Epithelial cell of esophagus (primary cell): ENCODE measurements at regions not wholly inside any gene's neighbourhood (a gene's known extent, or its start where the extent isn't known, plus 50 kb on each side); places are given as distances from the start of the nearest gene placed in this dataset.

Experiments used
- DNase-seq: peaks from one replicate; pipeline ENCODE4 v3.0.0; 2010; ENCODE audit warnings: low read depth
- H3K4me3 ChIP-seq: 2 replicates; pipeline ENCODE4 v1.5.1; 2011; ENCODE audit warnings: mild to moderate bottlenecking, low read length, control low read depth
- CTCF ChIP-seq: IDR thresholded peaks from 2 replicates; pipeline ENCODE4 v1.5.1; 2011; ENCODE audit warnings: low read depth, mild to moderate bottlenecking, low read length, control low read depth, inconsistent platforms; ENCODE audit not compliant: insufficient read depth; ENCODE audit errors: missing control alignments

- no peak for DNase-seq
- TF ChIP-seq CTCF: no peak
Observed at GRCh38 chr2:147487286-147487977, 357.4 kb upstream of the ACVR2A start.

DNA sequence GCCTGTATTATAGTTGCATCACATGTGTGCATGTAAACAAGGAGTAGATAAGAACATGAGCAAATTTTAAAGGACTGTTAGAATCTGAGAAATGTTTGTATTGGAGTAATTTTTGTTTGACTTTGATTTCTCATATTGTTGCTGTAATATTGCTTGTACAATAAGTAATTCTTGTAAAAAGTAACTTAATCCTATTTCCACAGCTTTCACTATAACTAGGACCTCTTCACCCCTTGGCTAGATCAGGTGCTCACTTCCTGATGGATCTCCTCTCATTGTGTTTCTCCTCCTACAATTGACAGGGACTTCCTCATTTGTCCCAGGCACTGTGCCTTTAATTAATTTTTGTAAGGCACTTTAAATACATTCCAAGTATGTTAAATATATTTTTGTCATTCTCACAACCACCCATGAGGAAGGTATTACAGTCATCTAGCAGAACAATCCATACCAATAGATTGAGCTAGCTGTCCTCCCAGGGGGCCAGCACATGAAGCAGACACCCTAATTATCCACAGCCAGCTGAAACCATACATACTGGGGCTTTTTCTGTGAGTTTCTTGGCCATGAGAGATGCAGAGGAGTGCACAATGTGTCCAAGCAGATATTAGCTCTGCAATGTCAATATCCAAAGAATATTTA lies 359.5 kb upstream of the ACVR2A start:
- TF ChIP-seq CTCF: no peak
- DNase-seq: no peak
- no peak overlapping the region for H3K4me3 ChIP-seq

More at GRCh38 chr2:147487286-147487977, 357.4 kb upstream of the ACVR2A start:
- H3K4me3 ChIP-seq: no peak overlapping the region

DNA sequence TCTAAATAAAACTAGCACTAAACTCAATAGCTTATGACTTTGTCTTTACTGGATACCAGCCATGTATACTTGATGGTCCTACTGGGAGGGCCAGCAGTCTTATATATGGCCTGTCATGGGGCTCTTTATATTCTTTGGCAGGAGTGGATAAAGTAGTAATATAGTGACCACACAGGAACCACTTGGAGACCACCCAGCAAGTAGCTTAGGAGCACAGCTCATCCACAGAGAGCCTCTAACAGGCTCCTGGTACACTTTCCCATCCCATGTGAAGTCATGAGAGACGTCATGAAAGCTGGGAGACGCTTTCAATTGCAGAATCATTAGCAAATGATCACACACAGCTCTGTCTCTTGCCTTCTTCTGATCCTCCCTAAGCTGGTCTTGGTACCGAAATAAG lies 360.9 kb upstream of the ACVR2A start:
- H3K4me3 ChIP-seq: no peak overlapping the region
- no peak for DNase-seq
- no peak for TF ChIP-seq CTCF

- DNase-seq: peak; percentile 14
Observed at GRCh38 chr2:147482916-147483669, 361.7 kb upstream of the ACVR2A start.

DNA sequence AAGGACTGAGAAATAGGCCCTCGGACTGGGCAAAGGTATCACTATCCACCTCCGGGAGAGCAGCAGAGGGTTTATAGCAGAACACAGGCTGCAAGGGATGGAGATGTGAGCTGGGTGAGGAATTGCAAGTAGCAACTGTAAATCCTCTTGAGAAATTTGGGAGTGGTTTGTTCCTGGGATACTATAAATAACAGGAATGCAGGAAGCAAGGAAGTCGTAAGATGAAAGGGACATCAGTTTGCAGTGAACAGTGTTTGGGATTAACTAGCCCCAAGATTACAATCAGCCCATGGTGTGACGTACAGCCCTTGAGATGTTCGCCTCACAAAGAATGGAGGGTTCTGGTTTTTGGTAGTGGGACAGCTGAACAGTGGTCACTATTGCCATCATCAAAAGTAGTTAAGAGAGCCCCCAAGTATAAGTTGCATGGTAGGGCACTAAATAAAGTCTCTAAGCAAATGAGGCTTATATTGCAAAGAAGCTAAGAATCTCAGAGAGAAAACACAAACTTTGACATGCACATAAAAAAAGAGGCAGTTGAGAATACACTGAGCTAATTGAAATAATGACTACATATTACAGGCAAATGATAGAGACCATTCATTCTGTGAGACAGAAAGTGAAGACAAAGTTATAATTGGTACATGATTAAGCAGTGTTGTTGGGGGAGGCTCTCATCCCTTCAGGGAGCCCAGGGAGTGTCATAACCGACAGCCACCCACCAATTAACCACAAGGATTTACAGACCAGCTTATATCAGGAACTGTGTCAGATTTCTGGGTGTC lies 362.5 kb upstream of the ACVR2A start:
- H3K4me3 ChIP-seq: no peak overlapping the region
- DNase-seq: no peak
- no peak for TF ChIP-seq CTCF

More at GRCh38 chr2:147482916-147483669, 361.7 kb upstream of the ACVR2A start:
- no peak overlapping the region for H3K4me3 ChIP-seq
- no peak for TF ChIP-seq CTCF

DNA sequence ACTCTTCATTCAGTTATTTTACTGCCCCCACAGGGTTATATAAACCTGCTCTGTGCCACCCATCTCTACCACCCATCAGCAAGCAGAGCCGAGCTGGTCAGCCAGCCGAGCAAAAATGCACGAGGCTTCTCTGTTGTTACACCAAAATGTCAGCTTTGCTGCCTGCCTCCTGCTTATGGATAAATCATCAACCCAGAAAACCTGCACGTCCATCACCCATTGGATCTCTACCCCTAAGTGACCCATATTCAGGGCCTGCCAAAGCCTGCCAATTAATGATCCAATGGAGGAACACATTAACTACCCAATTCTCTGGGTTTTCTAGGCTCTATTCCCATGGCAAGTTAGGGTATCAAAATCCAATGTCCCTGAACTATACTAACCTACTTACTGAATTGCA lies 365.5 kb upstream of the ACVR2A start:
- no peak overlapping the region for H3K4me3 ChIP-seq
- TF ChIP-seq CTCF: no peak
- DNase-seq: no peak
